Stimulated activated naive CD8-positive, alpha-beta T cell treated with anti-CD3 and anti-CD28 coated beads, Interleukin-15, Interleukin-2, amounts not matched to agents 100 ng/mL and 50 ng/mL, for 24 hours (primary cell): ENCODE measurements at regions not wholly inside any gene's neighbourhood (a gene's known extent, or its start where the extent isn't known, plus 50 kb on each side); places are given as distances from the start of the nearest gene placed in this dataset.
"Not testable (repeated sequence)": the region's sequence is repeated elsewhere in the genome, so short reads cannot be mapped to it uniquely, and the experiment has no call there.

ENCODE experiments used
- H3K27ac Mint-ChIP-seq: one replicate; pipeline ENCODE4 v1.8.0; 2021; ENCODE audit warnings: mild to moderate bottlenecking, mixed read lengths
- H3K27me3 Mint-ChIP-seq: one replicate; pipeline ENCODE4 v1.8.0; 2021; ENCODE audit warnings: mixed read lengths
- H3K36me3 Mint-ChIP-seq: one replicate; pipeline ENCODE4 v1.8.0; 2021; ENCODE audit warnings: low read depth, mixed read lengths
- H3K4me1 Mint-ChIP-seq: one replicate; pipeline ENCODE4 v1.8.0; 2021; ENCODE audit warnings: low read depth, mixed read lengths
- H3K4me3 Mint-ChIP-seq: one replicate; pipeline ENCODE4 v1.8.0; 2021; ENCODE audit warnings: mild to moderate bottlenecking, mixed read lengths
- H3K9me3 Mint-ChIP-seq: one replicate; pipeline ENCODE4 v1.8.0; 2021; ENCODE audit warnings: mixed read lengths

- H3K4me1 Mint-ChIP-seq = no peaks in the 10 kb centered on the region
- no peak overlapping the region for H3K4me3 Mint-ChIP-seq
- H3K36me3 Mint-ChIP-seq = no peaks in the 10 kb centered on the region
- H3K27me3 Mint-ChIP-seq = no peaks in the 10 kb centered on the region
- no peaks in the 10 kb centered on the region for H3K9me3 Mint-ChIP-seq
- H3K27ac Mint-ChIP-seq = no peak overlapping the region
These were observed 172.7 kb downstream of the SPRY2 start for GRCh38 chr13:80168089-80168850.

DNA sequence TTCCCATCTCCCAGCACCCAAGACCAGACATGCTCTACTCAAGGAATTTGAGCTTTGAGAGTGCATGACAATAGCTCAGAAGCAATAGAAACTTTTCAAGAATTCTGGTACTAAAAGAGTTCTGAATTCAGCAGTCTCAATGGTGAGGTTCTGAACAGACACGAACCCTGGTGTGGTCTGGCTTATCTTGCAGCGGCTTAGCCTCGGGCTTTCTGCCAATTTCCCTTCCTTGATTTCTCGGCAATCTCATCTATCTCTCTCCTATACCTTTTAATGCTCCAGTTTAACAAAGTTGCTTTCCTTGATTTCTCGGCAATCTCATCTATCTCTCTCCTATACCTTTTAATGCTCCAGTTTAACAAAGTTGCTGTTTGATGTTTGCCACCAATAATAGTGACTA lies 174.6 kb downstream of the SPRY2 start:
- H3K4me3 Mint-ChIP-seq = no peak overlapping the region
- H3K27ac Mint-ChIP-seq = no peak overlapping the region
- H3K4me1 Mint-ChIP-seq = no peaks in the 10 kb centered on the region
- H3K9me3 Mint-ChIP-seq = no peaks in the 10 kb centered on the region
- H3K36me3 Mint-ChIP-seq = no peaks in the 10 kb centered on the region
- no peaks in the 10 kb centered on the region for H3K27me3 Mint-ChIP-seq

DNA sequence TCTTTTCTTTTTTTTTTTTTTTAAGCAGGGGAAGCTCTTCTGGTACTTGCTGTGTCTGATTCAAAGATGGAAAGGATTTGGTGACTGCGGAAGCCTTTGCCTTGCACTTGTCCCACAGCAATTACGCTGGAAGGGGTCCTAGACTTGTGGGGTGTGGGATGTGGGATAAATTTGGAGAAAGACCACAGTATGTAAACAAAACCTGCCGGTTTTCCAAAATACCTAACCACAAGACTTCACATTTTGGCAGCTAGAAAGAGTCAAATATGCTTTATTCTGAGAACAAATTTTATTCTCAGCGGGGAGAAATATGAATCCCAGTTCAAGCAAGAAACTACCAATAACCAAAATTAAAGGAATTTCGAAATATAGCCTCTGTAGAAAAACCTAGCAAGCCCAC lies 176.5 kb downstream of the SPRY2 start:
- H3K4me1 Mint-ChIP-seq = no peaks in the 10 kb centered on the region
- H3K27ac Mint-ChIP-seq = no peak overlapping the region
- no peaks in the 10 kb centered on the region for H3K9me3 Mint-ChIP-seq
- H3K27me3 Mint-ChIP-seq = no peaks in the 10 kb centered on the region
- no peak overlapping the region for H3K4me3 Mint-ChIP-seq
- no peaks in the 10 kb centered on the region for H3K36me3 Mint-ChIP-seq

GRCh38 chr13:80161896-80162295 lies 179.0 kb downstream of the SPRY2 start:
- Mint-ChIP-seq H3K9me3 (peaks cover 4% of the 10 kb centered on the region), H3K27me3 (no peaks in the 10 kb centered on the region), H3K4me3 (no peak overlapping the region)

GRCh38 chr13:80161219-80161618 lies 179.7 kb downstream of the SPRY2 start:
- H3K27ac Mint-ChIP-seq = no peak overlapping the region
- peaks cover 7% of the 10 kb centered on the region for H3K9me3 Mint-ChIP-seq
- no peaks in the 10 kb centered on the region for H3K36me3 Mint-ChIP-seq
- no peaks in the 10 kb centered on the region for H3K27me3 Mint-ChIP-seq
- no peaks in the 10 kb centered on the region for H3K4me1 Mint-ChIP-seq
- H3K4me3 Mint-ChIP-seq = no peak overlapping the region

More at GRCh38 chr13:80161896-80162295, 179.0 kb downstream of the SPRY2 start:
- Mint-ChIP-seq H3K4me1 (no peaks in the 10 kb centered on the region), H3K27ac (no peak overlapping the region), H3K36me3 (no peaks in the 10 kb centered on the region)

- no peaks in the 10 kb centered on the region for H3K4me1 Mint-ChIP-seq
- H3K4me3 Mint-ChIP-seq = no peak overlapping the region
- H3K27ac Mint-ChIP-seq = no peak overlapping the region
- H3K9me3 Mint-ChIP-seq = peaks cover 7% of the 10 kb centered on the region
- H3K27me3 Mint-ChIP-seq = no peaks in the 10 kb centered on the region
- no peaks in the 10 kb centered on the region for H3K36me3 Mint-ChIP-seq
These were observed 180.8 kb downstream of the SPRY2 start for GRCh38 chr13:80160110-80160509.

GRCh38 chr13:80157261-80157932 lies 183.5 kb downstream of the SPRY2 start:
- Mint-ChIP-seq H3K4me3 (no peak overlapping the region), H3K27me3 (no peaks in the 10 kb centered on the region)

GRCh38 chr13:80152142-80152541 lies 188.8 kb downstream of the SPRY2 start:
- not testable (repeated sequence) for H3K4me3 Mint-ChIP-seq, H3K36me3 Mint-ChIP-seq, H3K27ac Mint-ChIP-seq, H3K4me1 Mint-ChIP-seq, H3K27me3 Mint-ChIP-seq, H3K9me3 Mint-ChIP-seq

More at GRCh38 chr13:80157261-80157932, 183.5 kb downstream of the SPRY2 start:
- Mint-ChIP-seq H3K9me3 (peaks cover 7% of the 10 kb centered on the region), H3K36me3 (no peaks in the 10 kb centered on the region), H3K27ac (no peak overlapping the region), H3K4me1 (no peaks in the 10 kb centered on the region)

GRCh38 chr13:80151016-80151415 lies 189.9 kb downstream of the SPRY2 start:
- Mint-ChIP-seq H3K27me3 (no peaks in the 10 kb centered on the region), H3K4me3 (no peak overlapping the region), H3K36me3 (no peaks in the 10 kb centered on the region), H3K9me3 (no peaks in the 10 kb centered on the region), H3K27ac (no peak overlapping the region), H3K4me1 (no peaks in the 10 kb centered on the region)

DNA sequence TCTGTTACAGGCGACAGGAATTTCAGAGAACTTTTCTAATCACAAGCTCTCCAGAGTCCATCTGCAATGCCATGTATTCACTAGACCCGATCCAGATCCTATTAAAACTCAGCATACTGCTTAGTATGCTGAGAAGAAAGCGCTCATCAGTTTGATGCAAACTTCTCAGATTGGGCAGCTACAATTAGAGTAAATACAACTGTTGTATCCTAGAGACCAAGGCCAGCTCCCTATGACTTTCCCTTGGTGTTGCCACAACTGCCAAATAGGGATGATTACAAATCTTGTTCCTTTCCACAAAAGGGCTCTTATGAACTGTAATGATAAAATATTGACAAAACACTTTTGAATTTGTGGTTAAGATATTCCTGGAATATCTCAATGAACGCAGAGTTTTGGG lies 191.2 kb downstream of the SPRY2 start:
- Mint-ChIP-seq H3K9me3 (no peaks in the 10 kb centered on the region), H3K27me3 (no peaks in the 10 kb centered on the region), H3K36me3 (no peaks in the 10 kb centered on the region), H3K4me3 (no peak overlapping the region), H3K4me1 (no peaks in the 10 kb centered on the region), H3K27ac (no peak overlapping the region)

GRCh38 chr13:80145171-80145690 lies 195.7 kb downstream of the SPRY2 start:
- Mint-ChIP-seq H3K4me3 (no peak overlapping the region), H3K9me3 (no peaks in the 10 kb centered on the region), H3K36me3 (no peaks in the 10 kb centered on the region), H3K27me3 (no peaks in the 10 kb centered on the region), H3K4me1 (no peaks in the 10 kb centered on the region), H3K27ac (no peak overlapping the region)

- Mint-ChIP-seq H3K4me1 (no peaks in the 10 kb centered on the region), H3K4me3 (no peak overlapping the region), H3K9me3 (no peaks in the 10 kb centered on the region), H3K27me3 (no peaks in the 10 kb centered on the region), H3K27ac (no peak overlapping the region), H3K36me3 (no peaks in the 10 kb centered on the region)
These were observed 196.4 kb downstream of the SPRY2 start for GRCh38 chr13:80144493-80144892.

GRCh38 chr13:80141123-80141849 lies 199.6 kb downstream of the SPRY2 start:
- Mint-ChIP-seq H3K36me3 (no peaks in the 10 kb centered on the region), H3K4me1 (no peaks in the 10 kb centered on the region), H3K27ac (no peak overlapping the region), H3K4me3 (no peak overlapping the region), H3K27me3 (no peaks in the 10 kb centered on the region), H3K9me3 (no peaks in the 10 kb centered on the region)

DNA sequence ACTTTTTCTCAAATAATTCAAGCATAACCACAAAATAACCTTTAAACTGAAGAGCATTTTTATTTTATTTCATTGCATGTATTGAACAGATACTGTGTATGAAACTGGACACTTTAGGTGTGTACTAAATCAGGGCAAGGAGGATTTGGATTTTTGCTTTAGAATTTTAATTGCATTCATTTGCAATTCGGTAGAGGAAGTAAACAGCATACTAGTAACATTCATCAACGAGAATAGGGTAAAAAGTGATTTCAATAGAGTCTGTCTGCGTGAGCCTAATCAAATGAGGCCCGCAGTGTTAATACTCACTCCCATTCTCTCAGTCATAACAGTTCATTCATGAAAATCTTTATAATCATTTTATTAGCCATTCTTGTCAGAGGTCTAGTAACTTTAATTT lies 200.2 kb downstream of the SPRY2 start:
- Mint-ChIP-seq H3K27ac (no peak overlapping the region), H3K27me3 (no peaks in the 10 kb centered on the region), H3K4me1 (no peaks in the 10 kb centered on the region), H3K9me3 (no peaks in the 10 kb centered on the region), H3K36me3 (no peaks in the 10 kb centered on the region), H3K4me3 (no peak overlapping the region)

DNA sequence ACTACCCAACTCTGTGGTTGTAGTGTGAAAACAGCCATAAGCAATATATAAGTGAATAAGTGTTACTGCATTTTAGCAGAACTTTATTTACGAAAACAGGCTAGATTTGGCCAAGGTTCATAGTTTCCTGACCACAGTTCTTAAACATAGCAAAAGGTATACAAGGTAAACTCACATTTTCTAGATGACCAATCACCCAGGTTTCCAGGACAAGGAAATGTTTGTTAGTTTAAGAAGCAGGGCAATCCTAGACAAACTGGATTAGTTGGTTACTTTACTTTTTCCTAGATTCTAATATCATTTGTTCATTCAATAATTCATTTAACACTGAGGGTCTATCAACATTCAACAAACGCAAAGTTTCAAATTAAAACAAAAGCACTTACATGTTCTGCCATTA lies 201.7 kb downstream of the SPRY2 start:
- Mint-ChIP-seq H3K9me3 (no peaks in the 10 kb centered on the region), H3K27me3 (no peaks in the 10 kb centered on the region), H3K27ac (no peak overlapping the region), H3K4me1 (no peaks in the 10 kb centered on the region), H3K36me3 (no peaks in the 10 kb centered on the region), H3K4me3 (no peak overlapping the region)
